HG02840 (cell line): ENCODE measurements at regions not wholly inside any gene's neighbourhood (a gene's known extent, or its start where the extent isn't known, plus 50 kb on each side); places are given as distances from the start of the nearest gene placed in this dataset.

Experiments used
- ATAC-seq: cut with Tn5 transposase; IDR thresholded peaks from one replicate; pipeline ENCODE4 v1.9.1; 2021; ENCODE audit warnings: mild to moderate bottlenecking, moderate library complexity, moderate number of reproducible peaks; ENCODE audit not compliant: unreplicated experiment, low FRiP score

DNA sequence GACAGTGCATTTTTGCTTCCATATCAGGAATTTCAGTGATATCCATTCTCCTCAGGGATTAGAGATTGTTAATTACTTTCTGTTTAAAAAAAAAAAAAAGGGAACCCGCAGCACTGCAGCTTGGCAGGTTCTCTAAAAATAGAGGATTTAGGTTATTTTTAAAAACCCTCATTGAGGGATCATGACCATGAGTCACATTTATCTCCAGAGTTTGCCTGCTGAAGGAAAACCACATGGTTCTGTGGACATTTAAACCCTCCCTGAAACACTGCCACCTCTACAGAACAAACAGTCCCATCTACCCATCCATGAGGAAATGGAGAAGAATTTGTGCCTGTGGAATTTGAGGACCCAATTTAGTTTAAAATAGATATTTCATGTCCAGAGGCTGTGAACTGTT is 66.2 kb upstream of the UBE2E1 start:
- no peak for ATAC-seq

- peak; percentile 86 for ATAC-seq
Measured at GRCh38 chr3:23740517-23740965, 65.2 kb upstream of the UBE2E1 start.

- no peak for ATAC-seq
Measured at GRCh38 chr3:23741036-23741706, 64.6 kb upstream of the UBE2E1 start.

DNA sequence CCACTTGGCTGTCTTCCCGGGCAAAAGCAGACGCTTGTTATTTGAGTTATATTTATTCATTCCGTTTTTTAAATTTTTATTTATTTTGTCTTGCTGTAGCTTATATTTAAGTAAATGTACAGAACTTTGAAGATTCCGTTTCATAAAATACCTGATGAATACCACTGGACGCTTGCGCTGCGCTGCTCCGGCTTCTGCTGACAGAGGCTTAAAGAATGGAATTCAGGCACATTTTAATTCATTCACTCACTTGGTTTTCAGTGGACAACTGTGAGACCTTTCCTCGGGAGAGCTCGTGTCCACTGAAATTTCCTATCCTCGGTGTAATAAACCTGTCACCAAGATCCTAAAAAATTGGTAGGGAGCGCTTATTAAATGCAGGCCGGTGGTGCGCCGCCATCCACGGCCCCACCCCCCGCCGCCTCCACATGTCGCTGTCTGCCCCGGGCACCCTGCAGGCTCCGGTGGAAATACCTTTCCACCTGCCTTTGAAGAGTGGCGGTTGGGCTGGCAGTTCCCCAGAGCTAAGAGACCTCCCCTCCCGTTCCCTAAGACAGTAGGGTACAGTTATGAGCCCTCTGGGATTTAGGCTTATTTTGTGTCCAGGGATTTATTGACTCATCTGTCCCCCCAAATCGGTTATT is 62.5 kb upstream of the UBE2E1 start:
- ATAC-seq: no peak

DNA sequence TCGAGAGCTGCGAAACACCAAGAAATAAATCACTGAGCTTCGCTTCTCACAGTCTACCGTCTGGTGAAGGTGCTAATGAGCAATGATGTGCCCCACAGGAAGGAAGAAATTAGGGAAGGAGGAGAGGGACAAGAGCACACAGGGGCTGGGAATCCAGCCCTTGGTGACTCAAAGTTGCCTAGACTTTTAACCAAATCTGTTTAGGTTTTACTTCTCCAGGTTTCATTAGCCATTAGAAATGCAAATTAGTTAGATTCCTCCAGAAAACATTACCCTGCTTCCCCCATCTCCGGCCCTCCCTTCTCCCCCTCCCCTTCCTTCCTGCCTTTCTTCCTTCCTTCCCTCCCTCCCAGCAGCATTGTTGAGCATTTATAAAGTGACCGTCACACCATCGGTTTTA is 59.3 kb upstream of the UBE2E1 start:
- ATAC-seq: no peak

GRCh38 chr3:23747841-23748240 is 57.9 kb upstream of the UBE2E1 start:
- no peak for ATAC-seq

GRCh38 chr3:23748398-23749110 is 57.2 kb upstream of the UBE2E1 start:
- no peak for ATAC-seq

GRCh38 chr3:23749609-23750008 is 56.1 kb upstream of the UBE2E1 start:
- no peak for ATAC-seq

DNA sequence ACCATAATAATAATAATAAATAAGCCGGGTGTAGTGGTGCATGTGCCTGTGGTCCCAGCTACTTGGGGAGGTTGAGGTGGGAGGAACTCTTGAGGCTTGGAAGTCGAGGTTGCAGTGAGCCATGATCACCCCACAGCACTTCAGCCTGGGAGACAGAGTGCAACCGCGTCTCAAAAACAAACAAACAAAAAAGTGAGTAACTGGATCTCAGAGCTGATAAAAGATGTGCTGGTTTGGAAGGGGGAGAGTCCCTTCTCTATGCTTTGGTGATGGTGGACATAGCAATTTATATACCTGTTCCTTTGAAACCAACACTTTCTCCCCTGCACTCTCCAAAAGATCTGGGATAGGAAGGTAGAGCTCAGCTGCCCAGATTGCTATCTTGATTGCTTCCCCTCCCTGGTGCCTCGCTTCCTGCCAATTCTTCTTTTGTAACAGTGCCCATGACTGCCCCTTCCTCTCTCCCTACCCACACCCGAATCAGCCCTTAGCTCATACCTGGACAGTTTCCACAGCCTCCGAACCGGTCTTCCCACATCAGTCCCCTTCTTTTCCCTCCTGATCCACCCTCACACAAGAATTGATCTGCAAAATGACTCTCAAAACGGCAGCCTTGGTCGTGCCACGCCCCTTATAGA is 55.1 kb upstream of the UBE2E1 start:
- no peak for ATAC-seq

GRCh38 chr3:23751212-23751723 is 54.5 kb upstream of the UBE2E1 start:
- no peak for ATAC-seq

DNA sequence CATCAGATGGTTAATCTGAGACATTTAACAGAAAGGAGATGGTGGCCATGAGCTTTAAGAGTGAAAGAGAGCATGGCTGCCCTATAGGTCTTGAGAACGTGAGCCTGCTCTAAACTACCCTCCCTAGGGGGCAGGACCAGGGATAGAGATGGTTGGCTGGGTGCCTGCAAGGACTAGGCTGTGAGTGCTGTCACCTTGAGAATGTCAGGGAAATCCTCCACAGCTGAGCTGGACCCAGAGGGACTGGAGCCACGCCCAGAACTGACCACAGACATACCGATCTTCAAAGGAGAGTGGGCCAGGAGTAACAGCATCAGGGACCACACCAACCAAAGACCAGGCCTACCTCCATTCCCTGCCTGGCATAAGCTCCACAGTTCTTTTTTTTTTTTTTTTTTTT is 53.6 kb upstream of the UBE2E1 start:
- ATAC-seq: no peak

- no peak for ATAC-seq
Measured at GRCh38 chr3:23754215-23754614, 51.5 kb upstream of the UBE2E1 start.
